ENCODE measurements at regions not wholly inside any gene's neighbourhood (a gene's known extent, or its start where the extent isn't known, plus 50 kb on each side); places are given as distances from the start of the nearest gene placed in this dataset.

DNA sequence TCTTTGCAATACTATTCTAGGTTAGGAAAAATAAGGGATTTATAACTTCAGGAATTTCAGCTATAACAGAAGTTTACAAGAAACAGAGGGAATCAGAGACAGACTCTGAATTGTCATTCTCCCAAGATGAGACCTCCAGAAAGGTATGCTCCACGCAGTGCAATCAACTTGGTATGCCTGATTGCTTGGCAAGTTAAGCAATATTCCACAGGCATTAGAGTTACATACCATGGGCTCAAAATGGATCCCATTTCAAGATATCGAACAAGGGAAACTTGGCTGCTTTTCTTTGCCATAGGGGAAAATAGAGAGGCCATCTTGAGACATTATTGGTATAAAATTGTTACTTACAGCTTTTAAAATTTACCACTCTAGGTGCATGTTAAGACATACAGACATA is 615.6 kb upstream of the SOX9 start:
- no peak for TF ChIP-seq CTCF (IDR thresholded peaks at IDR 0.05)
- TF ChIP-seq POLR2A (IDR thresholded peaks at IDR 0.05) = no peak
